Loucy (cell line): ENCODE measurements at regions not wholly inside any gene's neighbourhood (a gene's known extent, or its start where the extent isn't known, plus 50 kb on each side); places are given as distances from the start of the nearest gene placed in this dataset.
"Not testable (repeated sequence)": the region's sequence is repeated elsewhere in the genome, so short reads cannot be mapped to it uniquely, and the experiment has no call there.

Experiments
- H2AFZ ChIP-seq: fragments of 200-600 bp; sonication (generic); 2 replicates; pipeline ENCODE4 v1.6.0; 2016; ENCODE audit warnings: antibody characterized with exemption, mild to moderate bottlenecking, low read length, moderate library complexity
- H3F3A ChIP-seq: fragments of 200-600 bp; 2 replicates; pipeline ENCODE4 v1.6.0; 2016; ENCODE audit warnings: antibody characterized with exemption, low read depth, mild to moderate bottlenecking
- H3K27me3 ChIP-seq: fragments of 200-600 bp; sonication (generic); 2 replicates; pipeline ENCODE4 v1.6.1; 2014; ENCODE audit warnings: low read length, mild to moderate bottlenecking; ENCODE audit not compliant: insufficient read depth, poor library complexity, severe bottlenecking
- H3K36me3 ChIP-seq: fragments of 200-600 bp; sonication (generic); 2 replicates; pipeline ENCODE4 v1.6.1; 2016; ENCODE audit warnings: low read length; ENCODE audit not compliant: insufficient read depth
- H3K4me1 ChIP-seq: fragments of 200-600 bp; sonication (generic); 2 replicates; pipeline ENCODE4 v1.5.1; 2014; ENCODE audit warnings: low read length, mild to moderate bottlenecking; ENCODE audit not compliant: insufficient read depth, poor library complexity, severe bottlenecking
- H3K4me2 ChIP-seq: fragments of 200-600 bp; sonication (generic); 2 replicates; pipeline ENCODE4 v1.6.0; 2014; ENCODE audit warnings: antibody characterized with exemption, low read length, low read depth, mild to moderate bottlenecking; ENCODE audit not compliant: poor library complexity, severe bottlenecking
- H3K4me3 ChIP-seq: fragments of 200-600 bp; sonication (generic); 2 replicates; pipeline ENCODE4 v1.5.1; 2014; ENCODE audit warnings: low read length, mild to moderate bottlenecking, mixed read lengths; ENCODE audit not compliant: poor library complexity, severe bottlenecking
- H3K79me2 ChIP-seq: fragments of 200-600 bp; sonication (generic); 2 replicates; pipeline ENCODE4 v1.6.1; 2014; ENCODE audit warnings: low read length; ENCODE audit not compliant: insufficient read depth
- H3K9ac ChIP-seq: fragments of 200-600 bp; sonication (generic); 2 replicates; pipeline ENCODE4 v1.6.0; 2014; ENCODE audit warnings: mild to moderate bottlenecking, low read depth, low read length, moderate library complexity; ENCODE audit not compliant: poor library complexity, severe bottlenecking
- H3K9me2 ChIP-seq: fragments of 200-600 bp; sonication (generic); replicated peaks from 2 replicates; pipeline ENCODE4 v1.6.1; 2016; ENCODE audit warnings: low read depth, low read length, mixed read lengths
- H3K9me3 ChIP-seq: fragments of 200-600 bp; sonication (generic); 2 replicates; pipeline ENCODE4 v1.6.1; 2014; ENCODE audit warnings: mild to moderate bottlenecking, antibody characterized with exemption, low read length, low read depth; ENCODE audit not compliant: insufficient read depth
- H4K20me1 ChIP-seq: fragments of 200-600 bp; sonication (generic); 2 replicates; pipeline ENCODE4 v1.6.0; 2014; ENCODE audit warnings: antibody characterized with exemption, low read length, mild to moderate bottlenecking; ENCODE audit not compliant: insufficient read depth, poor library complexity, severe bottlenecking
- CTCF ChIP-seq: fragments of 200-600 bp; sonication (generic); conservative IDR thresholded peaks from 2 replicates; pipeline ENCODE4 v1.5.1; 2014; ENCODE audit warnings: mild to moderate bottlenecking, antibody characterized with exemption, low read length
- EZH2phosphoT487 ChIP-seq: fragments of 200-600 bp; IDR thresholded peaks from 2 replicates; pipeline ENCODE4 v1.6.1; 2018; ENCODE audit warnings: antibody characterized with exemption, mild to moderate bottlenecking, moderate library complexity, borderline replicate concordance

GRCh38 chr3:164306042-164306441 is 772.3 kb downstream of the SI start:
- H3K9ac ChIP-seq = no peak overlapping the region
- no peaks in the 10 kb centered on the region for H4K20me1 ChIP-seq
- no peaks in the 10 kb centered on the region for H3K9me3 ChIP-seq
- no peaks in the 10 kb centered on the region for H3K36me3 ChIP-seq
- 0 out of 2 replicates have a peak, but pooled peaks cover 1% of the 10 kb centered on the region for H3K9me2 ChIP-seq
- no peak overlapping the region for H3K4me2 ChIP-seq
- H3F3A ChIP-seq = no peaks in the 10 kb centered on the region
- H2AFZ ChIP-seq = no peak overlapping the region
- no peaks in the 10 kb centered on the region for H3K27me3 ChIP-seq
- TF ChIP-seq EZH2phosphoT487 (no peak), CTCF (no peak)
- H3K4me3 ChIP-seq = no peak overlapping the region
- no peaks in the 10 kb centered on the region for H3K79me2 ChIP-seq
- H3K4me1 ChIP-seq = no peaks in the 10 kb centered on the region

GRCh38 chr3:164303894-164304293 is 774.4 kb downstream of the SI start:
- Histone ChIP-seq H3K9me3 (no peaks in the 10 kb centered on the region), H3K79me2 (no peaks in the 10 kb centered on the region)
- no peak for TF ChIP-seq EZH2phosphoT487
- no peak for TF ChIP-seq CTCF

GRCh38 chr3:164302622-164303021 is 775.7 kb downstream of the SI start:
- H4K20me1 ChIP-seq = no peaks in the 10 kb centered on the region
- H3F3A ChIP-seq = no peaks in the 10 kb centered on the region
- no peaks in the 10 kb centered on the region for H3K4me1 ChIP-seq
- no peaks in the 10 kb centered on the region for H3K27me3 ChIP-seq
- no peak overlapping the region for H3K4me2 ChIP-seq
- no peak overlapping the region for H2AFZ ChIP-seq
- H3K79me2 ChIP-seq = no peaks in the 10 kb centered on the region
- H3K36me3 ChIP-seq = no peaks in the 10 kb centered on the region
- H3K9ac ChIP-seq = no peak overlapping the region
- TF ChIP-seq CTCF = no peak
- no peak for TF ChIP-seq EZH2phosphoT487
- no peak overlapping the region for H3K4me3 ChIP-seq
- H3K9me2 ChIP-seq = 0 out of 2 replicates have a peak, but pooled peaks cover 5% of the 10 kb centered on the region
- no peaks in the 10 kb centered on the region for H3K9me3 ChIP-seq

More at GRCh38 chr3:164303894-164304293, 774.4 kb downstream of the SI start:
- Histone ChIP-seq H3F3A (no peaks in the 10 kb centered on the region), H3K9me2 (0 out of 2 replicates have a peak, but pooled peaks cover 5% of the 10 kb centered on the region), H3K4me2 (no peak overlapping the region), H4K20me1 (no peaks in the 10 kb centered on the region), H3K4me1 (no peaks in the 10 kb centered on the region), H2AFZ (no peak overlapping the region), H3K4me3 (no peak overlapping the region), H3K36me3 (no peaks in the 10 kb centered on the region), H3K9ac (no peak overlapping the region), H3K27me3 (no peaks in the 10 kb centered on the region)

- H2AFZ ChIP-seq, H3K4me2 ChIP-seq, H3K36me3 ChIP-seq, H3K4me3 ChIP-seq, H3K9ac ChIP-seq, H3K79me2 ChIP-seq, H3K27me3 ChIP-seq, H4K20me1 ChIP-seq, H3F3A ChIP-seq, H3K9me2 ChIP-seq, H3K9me3 ChIP-seq, H3K4me1 ChIP-seq: not testable (repeated sequence)
These were observed 786.8 kb downstream of the SI start for GRCh38 chr3:164291486-164291885.
